ENCODE measurements at regions not wholly inside any gene's neighbourhood (a gene's known extent, or its start where the extent isn't known, plus 50 kb on each side); places are given as distances from the start of the nearest gene placed in this dataset.

- Histone ChIP-seq H3K36me3 (ENCODE audit: insufficient read depth, low read length) (no peaks in the 10 kb centered on the region), H4K20me1 (ENCODE audit: insufficient read depth, low read length) (no peaks in the 10 kb centered on the region), H3K27me3 (ENCODE audit: insufficient read depth, low read length) (no peaks in the 10 kb centered on the region), H3K4me2 (ENCODE audit: low read length) (no peak overlapping the region), H3K9me2 (ENCODE audit: low read depth, low read length) (no peaks in the 10 kb centered on the region), H3K9me3 (ENCODE audit: low read length) (peaks cover 6% of the 10 kb centered on the region; the same call in 1 of the 2 replicates), H3K27ac (ENCODE audit: low read depth, low read length, poor library complexity, severe bottlenecking) (no peak overlapping the region), H3F3A (ENCODE audit: insufficient read depth, low read length) (no peaks in the 10 kb centered on the region), H2AFZ (ENCODE audit: low read length) (no peak overlapping the region), H3K4me1 (ENCODE audit: insufficient read depth, low read length, severe bottlenecking) (no peaks in the 10 kb centered on the region), H3K79me2 (ENCODE audit: insufficient read depth, low read length) (no peaks in the 10 kb centered on the region), H3K4me3 (ENCODE audit: low read depth, low read length, poor library complexity, severe bottlenecking) (no peak overlapping the region), H3K9ac (ENCODE audit: low read length) (no peak overlapping the region)
- TF ChIP-seq CTCF (IDR thresholded peaks at IDR 0.05; ENCODE audit: low read length) (no peak), EZH2 (IDR thresholded peaks at IDR 0.05; ENCODE audit: borderline replicate concordance, low read length) (no peak)
Measured at GRCh38 chr2:2823061-2823753, 492.1 kb upstream of the MYT1L start.

GRCh38 chr2:2822143-2822542 is 491.1 kb upstream of the MYT1L start:
- no peaks in the 10 kb centered on the region for H3K36me3 ChIP-seq (ENCODE audit: insufficient read depth, low read length)
- no peak overlapping the region for H3K9ac ChIP-seq (ENCODE audit: low read length)
- no peaks in the 10 kb centered on the region for H3K4me1 ChIP-seq (ENCODE audit: insufficient read depth, low read length, severe bottlenecking)
- H4K20me1 ChIP-seq (ENCODE audit: insufficient read depth, low read length), result no peaks in the 10 kb centered on the region
- H3F3A ChIP-seq (ENCODE audit: insufficient read depth, low read length), result no peaks in the 10 kb centered on the region
- no peak overlapping the region for H3K4me3 ChIP-seq (ENCODE audit: low read depth, low read length, poor library complexity, severe bottlenecking)
- H3K9me3 ChIP-seq (ENCODE audit: low read length), result peaks cover 6% of the 10 kb centered on the region; the same call in 1 of the 2 replicates
- H3K9me2 ChIP-seq (ENCODE audit: low read depth, low read length), result no peaks in the 10 kb centered on the region
- no peaks in the 10 kb centered on the region for H3K79me2 ChIP-seq (ENCODE audit: insufficient read depth, low read length)
- no peak overlapping the region for H3K4me2 ChIP-seq (ENCODE audit: low read length)
- H2AFZ ChIP-seq (ENCODE audit: low read length), result no peak overlapping the region
- TF ChIP-seq EZH2 (IDR thresholded peaks at IDR 0.05; ENCODE audit: borderline replicate concordance, low read length) (no peak), CTCF (IDR thresholded peaks at IDR 0.05; ENCODE audit: low read length) (no peak)
- H3K27ac ChIP-seq (ENCODE audit: low read depth, low read length, poor library complexity, severe bottlenecking), result no peak overlapping the region
- no peaks in the 10 kb centered on the region for H3K27me3 ChIP-seq (ENCODE audit: insufficient read depth, low read length)

- Histone ChIP-seq H3K36me3 (ENCODE audit: insufficient read depth, low read length) (no peaks in the 10 kb centered on the region), H4K20me1 (ENCODE audit: insufficient read depth, low read length) (no peaks in the 10 kb centered on the region), H3F3A (ENCODE audit: insufficient read depth, low read length) (no peaks in the 10 kb centered on the region), H3K9me3 (ENCODE audit: low read length) (peaks cover 4% of the 10 kb centered on the region; the same call in 1 of the 2 replicates), H3K4me1 (ENCODE audit: insufficient read depth, low read length, severe bottlenecking) (no peaks in the 10 kb centered on the region), H3K79me2 (ENCODE audit: insufficient read depth, low read length) (no peaks in the 10 kb centered on the region), H3K4me3 (ENCODE audit: low read depth, low read length, poor library complexity, severe bottlenecking) (no peak overlapping the region), H3K9ac (ENCODE audit: low read length) (no peak overlapping the region), H3K27me3 (ENCODE audit: insufficient read depth, low read length) (no peaks in the 10 kb centered on the region), H3K9me2 (ENCODE audit: low read depth, low read length) (no peaks in the 10 kb centered on the region), H3K27ac (ENCODE audit: low read depth, low read length, poor library complexity, severe bottlenecking) (no peak overlapping the region), H3K4me2 (ENCODE audit: low read length) (no peak overlapping the region), H2AFZ (ENCODE audit: low read length) (no peak overlapping the region)
- no peak for TF ChIP-seq EZH2 (IDR thresholded peaks at IDR 0.05; ENCODE audit: borderline replicate concordance, low read length)
- no peak for TF ChIP-seq CTCF (IDR thresholded peaks at IDR 0.05; ENCODE audit: low read length)
Measured at GRCh38 chr2:2812648-2813047, 481.6 kb upstream of the MYT1L start.
